A673 (cell line): ENCODE measurements at regions not wholly inside any gene's neighbourhood (a gene's known extent, or its start where the extent isn't known, plus 50 kb on each side); places are given as distances from the start of the nearest gene placed in this dataset.

Experiments used
- CTCF ChIP-seq: fragments of 300-800, 200-600 bp; sonication (generic); conservative IDR thresholded peaks from 2 replicates; pipeline ENCODE4 v1.5.1; 2017; ENCODE audit warnings: low read depth, mild to moderate bottlenecking, antibody characterized with exemption, low read length, moderate library complexity, mixed read lengths
- EZH2 ChIP-seq: fragments of 200-600 bp; sonication (generic); IDR thresholded peaks from 2 replicates; pipeline ENCODE4 v1.6.1; 2017; ENCODE audit warnings: borderline replicate concordance, low read depth, mild to moderate bottlenecking, mixed read lengths, antibody characterized with exemption, low read length; ENCODE audit not compliant: poor library complexity, severe bottlenecking

- TF ChIP-seq CTCF (no peak), EZH2 (no peak)
Observed at GRCh38 chr14:31926652-31927347, 150.3 kb upstream of the ARHGAP5 start.
